Panc1 (cell line): ENCODE measurements at regions not wholly inside any gene's neighbourhood (a gene's known extent, or its start where the extent isn't known, plus 50 kb on each side); places are given as distances from the start of the nearest gene placed in this dataset.

Source experiments
- ATAC-seq: fragments of 200-7000 bp; cut with Tn5 transposase; 2 replicates; pipeline ENCODE4 v1.9.1; 2020; ENCODE audit warnings: mild to moderate bottlenecking, moderate library complexity
- BruUV-seq: library from RNA; stranded (reverse); fragments of 400-500 nt; replicated peaks from 2 replicates; lab custom pipeline; 2021; lab: Mats Ljungman, UMichigan
- CTCF ChIA-PET: fragments of 300-600 bp; sonication (Branson Sonifier 250); formaldehyde crosslinking; loops from one replicate; lab custom pipeline; 2022; ENCODE audit warnings: antibody characterized with exemption; lab: Charles Lee
- POLR2A ChIA-PET: fragments of 300-600 bp; sonication (Branson Sonifier 250); formaldehyde crosslinking; loops from one replicate; lab custom pipeline; 2022; ENCODE audit warnings: antibody characterized with exemption; lab: Charles Lee
- DNase-seq: peaks from one replicate; pipeline ENCODE4 v3.0.0-alpha.2; 2010; ENCODE audit warnings: low read depth, low spot score
- H3K27ac ChIP-seq: 2 replicates; pipeline ENCODE4 v1.5.1; 2011; ENCODE audit warnings: mild to moderate bottlenecking, low read length, inconsistent platforms
- H3K27me3 ChIP-seq: fragments of 200-500 bp; sonication (Bioruptor generic); 2 replicates; pipeline ENCODE4 v1.6.0; 2014; ENCODE audit warnings: low read length, inconsistent platforms; ENCODE audit not compliant: control insufficient read depth, insufficient read depth
- H3K36me3 ChIP-seq: fragments of 200-500 bp; sonication (Bioruptor generic); 2 replicates; pipeline ENCODE4 v1.5.1; 2014; ENCODE audit warnings: inconsistent platforms, mild to moderate bottlenecking, low read length, moderate library complexity; ENCODE audit not compliant: control insufficient read depth, insufficient read depth
- H3K4me1 ChIP-seq: 2 replicates; pipeline ENCODE4 v1.5.1; 2011; ENCODE audit warnings: inconsistent platforms, mild to moderate bottlenecking, low read length, moderate library complexity; ENCODE audit not compliant: control insufficient read depth, insufficient read depth
- H3K4me3 ChIP-seq, 2 experiments: 2 replicates each; pipeline ENCODE4 v1.5.1; 2011 to 2012; ENCODE audit warnings: low read depth in 2 of 2, low read length in 2 of 2, mild to moderate bottlenecking in 2 of 2, inconsistent platforms in 1 of 2, moderate library complexity in 1 of 2
- H3K9me3 ChIP-seq: fragments of 200-500 bp; sonication (Bioruptor generic); 2 replicates; pipeline ENCODE4 v1.5.1; 2014; ENCODE audit warnings: low read depth, mild to moderate bottlenecking, inconsistent platforms, low read length, moderate library complexity; ENCODE audit not compliant: control insufficient read depth, insufficient read depth
- POLR2AphosphoS5 ChIP-seq: IDR thresholded peaks from 2 replicates; pipeline ENCODE4 v1.6.1; 2012; ENCODE audit warnings: mild to moderate bottlenecking, low read depth, low read length, moderate library complexity
- SIN3A ChIP-seq: IDR thresholded peaks from 2 replicates; pipeline ENCODE4 v1.6.1; 2012; ENCODE audit warnings: low read depth, mild to moderate bottlenecking, low read length, moderate library complexity, borderline replicate concordance; ENCODE audit not compliant: insufficient read depth
- TCF7L2 ChIP-seq: IDR thresholded peaks from 2 replicates; pipeline ENCODE4 v1.6.1; 2011; ENCODE audit warnings: mild to moderate bottlenecking, low read depth, low read length, inconsistent platforms
- in situ Hi-C: cut with HindIII; loops from 2 replicates; pipeline ENCODE4 v1.10.0; 2016; ENCODE audit warnings: low sequenced_read_pairs, low pct_unique_long_range_greater_than_20kb
- intact Hi-C: fragments of 100-400 bp; cut with micrococcal nuclease; formaldehyde crosslinking; loops from one replicate; pipeline ENCODE4 v1.10.0; 2022; ENCODE audit not compliant: unreplicated experiment
- TF ChIP-seq, protein P1 (sequence below): fragments of 450-650 bp; IDR thresholded peaks from 2 replicates; pipeline ENCODE4 v1.5.1; 2017; ENCODE audit warnings: mild to moderate bottlenecking
- TF ChIP-seq, protein P2 (sequence below), 2 experiments: IDR thresholded peaks; 2 replicates each; pipeline ENCODE4 v1.6.1; 2011 to 2012; ENCODE audit warnings: low read depth in 2 of 2, control low read depth in 1 of 2, low read length in 1 of 2, mild to moderate bottlenecking in 1 of 2, moderate library complexity in 1 of 2; ENCODE audit not compliant: insufficient read depth in 1 of 2

DNA sequence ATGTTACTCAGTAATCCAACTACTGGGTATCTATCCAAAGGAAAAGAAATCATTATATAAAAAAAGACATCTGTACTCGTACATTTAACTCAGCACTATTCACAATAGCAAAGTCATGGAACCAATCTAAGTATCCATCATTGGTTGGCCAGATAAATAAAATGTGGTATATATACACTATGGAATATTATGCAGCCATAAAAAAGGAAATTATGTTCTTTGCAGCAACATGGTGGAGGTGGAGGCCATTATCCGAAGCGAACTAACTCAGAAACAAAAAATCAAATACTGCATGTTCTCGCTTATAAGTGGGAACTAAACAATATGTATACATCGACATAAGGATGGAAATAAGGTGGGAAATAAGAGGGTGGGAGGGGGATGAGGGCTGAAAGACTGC lies 56.2 kb upstream of the ANTXRL start:
- ChIA-PET CTCF (no interaction called here), POLR2A (no interaction called here)
- no peaks in the 10 kb centered on the region for H3K9me3 ChIP-seq
- intact Hi-C loops: no loop called here
- H3K27me3 ChIP-seq: no peaks in the 10 kb centered on the region
- in situ Hi-C loops: no loop called here
- no peaks in the 10 kb centered on the region for H3K36me3 ChIP-seq
- H3K4me1 ChIP-seq: peaks cover 7% of the 10 kb centered on the region; the same call in 1 of the 2 replicates
- H3K4me3 ChIP-seq: no peak overlapping the region
- TF ChIP-seq SIN3A (no peak), POLR2AphosphoS5 (no peak), TCF7L2 (no peak)
- TF ChIP-seq, protein P1, sequence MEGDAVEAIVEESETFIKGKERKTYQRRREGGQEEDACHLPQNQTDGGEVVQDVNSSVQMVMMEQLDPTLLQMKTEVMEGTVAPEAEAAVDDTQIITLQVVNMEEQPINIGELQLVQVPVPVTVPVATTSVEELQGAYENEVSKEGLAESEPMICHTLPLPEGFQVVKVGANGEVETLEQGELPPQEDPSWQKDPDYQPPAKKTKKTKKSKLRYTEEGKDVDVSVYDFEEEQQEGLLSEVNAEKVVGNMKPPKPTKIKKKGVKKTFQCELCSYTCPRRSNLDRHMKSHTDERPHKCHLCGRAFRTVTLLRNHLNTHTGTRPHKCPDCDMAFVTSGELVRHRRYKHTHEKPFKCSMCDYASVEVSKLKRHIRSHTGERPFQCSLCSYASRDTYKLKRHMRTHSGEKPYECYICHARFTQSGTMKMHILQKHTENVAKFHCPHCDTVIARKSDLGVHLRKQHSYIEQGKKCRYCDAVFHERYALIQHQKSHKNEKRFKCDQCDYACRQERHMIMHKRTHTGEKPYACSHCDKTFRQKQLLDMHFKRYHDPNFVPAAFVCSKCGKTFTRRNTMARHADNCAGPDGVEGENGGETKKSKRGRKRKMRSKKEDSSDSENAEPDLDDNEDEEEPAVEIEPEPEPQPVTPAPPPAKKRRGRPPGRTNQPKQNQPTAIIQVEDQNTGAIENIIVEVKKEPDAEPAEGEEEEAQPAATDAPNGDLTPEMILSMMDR: no peak
- TF ChIP-seq, protein P2, sequence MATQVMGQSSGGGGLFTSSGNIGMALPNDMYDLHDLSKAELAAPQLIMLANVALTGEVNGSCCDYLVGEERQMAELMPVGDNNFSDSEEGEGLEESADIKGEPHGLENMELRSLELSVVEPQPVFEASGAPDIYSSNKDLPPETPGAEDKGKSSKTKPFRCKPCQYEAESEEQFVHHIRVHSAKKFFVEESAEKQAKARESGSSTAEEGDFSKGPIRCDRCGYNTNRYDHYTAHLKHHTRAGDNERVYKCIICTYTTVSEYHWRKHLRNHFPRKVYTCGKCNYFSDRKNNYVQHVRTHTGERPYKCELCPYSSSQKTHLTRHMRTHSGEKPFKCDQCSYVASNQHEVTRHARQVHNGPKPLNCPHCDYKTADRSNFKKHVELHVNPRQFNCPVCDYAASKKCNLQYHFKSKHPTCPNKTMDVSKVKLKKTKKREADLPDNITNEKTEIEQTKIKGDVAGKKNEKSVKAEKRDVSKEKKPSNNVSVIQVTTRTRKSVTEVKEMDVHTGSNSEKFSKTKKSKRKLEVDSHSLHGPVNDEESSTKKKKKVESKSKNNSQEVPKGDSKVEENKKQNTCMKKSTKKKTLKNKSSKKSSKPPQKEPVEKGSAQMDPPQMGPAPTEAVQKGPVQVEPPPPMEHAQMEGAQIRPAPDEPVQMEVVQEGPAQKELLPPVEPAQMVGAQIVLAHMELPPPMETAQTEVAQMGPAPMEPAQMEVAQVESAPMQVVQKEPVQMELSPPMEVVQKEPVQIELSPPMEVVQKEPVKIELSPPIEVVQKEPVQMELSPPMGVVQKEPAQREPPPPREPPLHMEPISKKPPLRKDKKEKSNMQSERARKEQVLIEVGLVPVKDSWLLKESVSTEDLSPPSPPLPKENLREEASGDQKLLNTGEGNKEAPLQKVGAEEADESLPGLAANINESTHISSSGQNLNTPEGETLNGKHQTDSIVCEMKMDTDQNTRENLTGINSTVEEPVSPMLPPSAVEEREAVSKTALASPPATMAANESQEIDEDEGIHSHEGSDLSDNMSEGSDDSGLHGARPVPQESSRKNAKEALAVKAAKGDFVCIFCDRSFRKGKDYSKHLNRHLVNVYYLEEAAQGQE (IDR thresholded peaks at IDR 0.05; ENCODE audit: insufficient read depth in 1 of 2, low read depth in 2 of 2, low read length in 1 of 2): no peak
- DNase-seq (no peak), ATAC-seq (no peak)
- no peak overlapping the region for H3K27ac ChIP-seq
- BruUV-seq: no TSS peak

DNA sequence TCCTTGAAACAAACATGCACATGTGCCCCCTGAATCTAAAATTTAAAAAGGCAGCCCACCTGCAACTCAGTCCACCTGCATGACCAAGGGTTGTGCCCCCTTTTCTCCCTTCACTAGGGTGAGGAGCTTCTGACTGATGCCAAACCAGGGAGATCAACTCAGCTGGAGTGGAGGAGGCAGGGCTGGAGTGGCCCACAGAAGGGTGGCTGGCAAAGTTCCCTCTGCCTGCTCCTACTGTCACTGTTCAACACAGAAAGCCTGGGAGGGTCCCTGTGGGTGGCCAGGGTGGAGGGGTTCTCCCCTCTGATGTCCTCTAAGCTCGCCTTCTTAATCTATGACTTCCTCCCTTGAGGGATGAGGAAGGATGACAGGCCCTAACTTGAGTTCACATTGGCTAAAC lies 55.7 kb upstream of the ANTXRL start:
- TF ChIP-seq SIN3A (no peak), TCF7L2 (no peak), POLR2AphosphoS5 (no peak)
- TF ChIP-seq, protein P1: no peak
- TF ChIP-seq, protein P2 (IDR thresholded peaks at IDR 0.05; ENCODE audit: insufficient read depth in 1 of 2, low read depth in 2 of 2, low read length in 1 of 2): no peak
- Histone ChIP-seq H3K27ac (no peak overlapping the region), H3K4me3 (no peak overlapping the region), H3K4me1 (peaks cover 7% of the 10 kb centered on the region; the same call in 1 of the 2 replicates), H3K36me3 (no peaks in the 10 kb centered on the region), H3K27me3 (no peaks in the 10 kb centered on the region), H3K9me3 (no peaks in the 10 kb centered on the region)
- in situ Hi-C loops: no loop called here
- intact Hi-C loops: no loop called here
- DNase-seq (no peak), ATAC-seq (no peak)
- ChIA-PET POLR2A (no interaction called here), CTCF (no interaction called here)
- no TSS peak for BruUV-seq
